Nephron progenitor cell (in vitro differentiated cells): ENCODE measurements at regions not wholly inside any gene's neighbourhood (a gene's known extent, or its start where the extent isn't known, plus 50 kb on each side); places are given as distances from the start of the nearest gene placed in this dataset.
"Not testable (repeated sequence)": the region's sequence is repeated elsewhere in the genome, so short reads cannot be mapped to it uniquely, and the experiment has no call there.

Experiments
- DNase-seq: peaks from one replicate; pipeline ENCODE4 v3.0.0; 2021
- H3K27ac Mint-ChIP-seq: 2 replicates; pipeline ENCODE4 v1.8.0; 2021; ENCODE audit warnings: mild to moderate bottlenecking, moderate library complexity, mixed read lengths
- H3K27me3 Mint-ChIP-seq: 2 replicates; pipeline ENCODE4 v1.8.0; 2021; ENCODE audit warnings: mild to moderate bottlenecking, low read depth, mixed read lengths; ENCODE audit not compliant: poor library complexity
- H3K36me3 Mint-ChIP-seq: 2 replicates; pipeline ENCODE4 v1.8.0; 2021; ENCODE audit warnings: low read depth, mixed read lengths
- H3K4me1 Mint-ChIP-seq: 2 replicates; pipeline ENCODE4 v1.8.0; 2021; ENCODE audit warnings: mixed read lengths
- H3K4me3 Mint-ChIP-seq: 2 replicates; pipeline ENCODE4 v1.8.0; 2021; ENCODE audit warnings: mild to moderate bottlenecking, moderate library complexity, mixed read lengths
- H3K9me3 Mint-ChIP-seq: 2 replicates; pipeline ENCODE4 v1.8.0; 2021; ENCODE audit warnings: mild to moderate bottlenecking, moderate library complexity, mixed read lengths
- CTCF ChIP-seq: fragments of 200-600 bp; sonication (generic); IDR thresholded peaks from 2 replicates; pipeline ENCODE4 v1.5.0; 2021; ENCODE audit warnings: antibody characterized with exemption

DNA sequence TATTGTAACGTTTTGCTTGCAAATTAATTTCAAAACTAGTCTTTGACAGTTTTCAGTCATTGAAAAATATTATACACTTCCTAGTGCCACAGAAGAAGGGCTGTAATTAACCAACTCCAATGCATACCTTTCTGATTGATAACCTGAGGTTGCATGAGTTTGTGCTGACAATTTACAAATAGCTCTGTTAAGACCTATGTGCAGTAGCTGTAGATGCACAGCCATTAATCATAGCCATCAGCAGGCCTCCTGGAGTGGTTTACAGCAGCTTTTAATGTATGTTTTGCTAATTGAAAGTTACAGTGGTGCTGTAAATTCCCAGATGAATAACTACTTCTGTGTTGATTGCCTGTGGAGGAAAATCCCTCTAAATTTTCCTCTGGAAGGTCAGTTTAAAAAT is 758.1 kb downstream of the SH3BGRL start:
- Mint-ChIP-seq H3K27ac (no peak overlapping the region), H3K4me1 (no peaks in the 10 kb centered on the region)

GRCh38 chrX:81974413-81974812 is 772.5 kb downstream of the SH3BGRL start:
- not testable (repeated sequence) for H3K4me3 Mint-ChIP-seq, H3K27ac Mint-ChIP-seq, H3K36me3 Mint-ChIP-seq, H3K4me1 Mint-ChIP-seq, H3K27me3 Mint-ChIP-seq, DNase-seq
- H3K9me3 Mint-ChIP-seq = peaks cover 50% of the 10 kb centered on the region

More for the DNA sequence above, 758.1 kb downstream of the SH3BGRL start:
- Mint-ChIP-seq H3K27me3 (no peaks in the 10 kb centered on the region), H3K36me3 (no peaks in the 10 kb centered on the region), H3K9me3 (peaks cover 44% of the 10 kb centered on the region), H3K4me3 (no peak overlapping the region)
- no peak for DNase-seq
- no peak for TF ChIP-seq CTCF

DNA sequence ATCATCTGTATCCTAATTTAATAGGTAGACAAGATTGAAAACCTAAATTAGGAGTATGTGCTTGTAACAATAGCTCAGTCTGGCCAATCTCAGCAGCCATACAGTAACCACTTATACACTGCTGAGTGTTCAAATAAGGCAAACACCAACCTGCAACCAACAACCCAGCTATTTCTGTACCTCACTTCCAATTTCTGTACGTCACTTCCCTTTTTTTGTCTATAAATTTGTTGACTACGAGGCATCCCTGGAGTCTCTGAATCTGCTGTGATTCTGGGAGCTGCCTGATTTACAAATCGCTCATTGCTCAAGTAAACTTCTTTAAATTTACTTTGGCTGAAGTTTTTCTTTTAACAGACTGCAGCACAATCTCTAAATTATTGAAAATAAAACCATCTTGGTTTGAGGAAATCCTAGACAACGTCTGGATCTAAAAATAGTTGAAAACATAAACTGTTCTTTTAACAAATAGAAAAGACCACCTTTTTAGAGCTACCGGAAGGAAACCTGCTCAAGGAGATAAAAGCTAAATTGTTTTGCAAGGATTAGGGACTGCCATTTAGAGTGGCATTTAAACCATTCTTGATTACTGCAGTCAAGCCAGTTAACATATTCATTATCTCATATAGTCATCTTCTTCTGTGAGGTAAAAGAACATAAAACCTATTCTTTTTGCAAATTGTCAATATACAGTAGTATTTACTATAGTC is 778.1 kb downstream of the SH3BGRL start:
- Mint-ChIP-seq H3K4me1 (no peaks in the 10 kb centered on the region), H3K9me3 (peaks cover 47% of the 10 kb centered on the region), H3K27me3 (no peaks in the 10 kb centered on the region), H3K4me3 (no peak overlapping the region), H3K27ac (no peak overlapping the region), H3K36me3 (no peaks in the 10 kb centered on the region)
- TF ChIP-seq CTCF = no peak
- DNase-seq = no peak

DNA sequence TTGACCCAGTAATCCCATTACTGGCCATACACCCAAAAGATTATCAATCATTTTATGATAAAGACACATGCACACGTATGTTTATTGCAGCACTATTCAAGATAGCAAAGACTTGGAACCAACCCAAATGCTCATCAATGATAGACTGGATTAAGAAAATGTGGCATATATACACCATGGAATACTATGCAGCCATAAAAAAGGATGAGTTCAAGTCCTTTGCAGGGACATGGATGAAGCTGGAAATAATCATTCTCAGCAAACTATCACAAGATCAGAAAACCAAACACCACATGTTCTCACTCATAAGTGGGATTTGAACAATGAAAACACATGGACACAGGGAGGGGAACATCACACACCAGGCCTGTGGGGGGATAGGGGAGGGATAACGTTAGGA is 785.3 kb downstream of the SH3BGRL start:
- H3K9me3 Mint-ChIP-seq = peaks cover 56% of the 10 kb centered on the region
- not testable (repeated sequence) for H3K4me3 Mint-ChIP-seq, H3K27ac Mint-ChIP-seq, DNase-seq, H3K4me1 Mint-ChIP-seq, H3K27me3 Mint-ChIP-seq, H3K36me3 Mint-ChIP-seq

- H3K4me1 Mint-ChIP-seq = no peaks in the 10 kb centered on the region
- H3K9me3 Mint-ChIP-seq = peaks cover 76% of the 10 kb centered on the region
- no peaks in the 10 kb centered on the region for H3K36me3 Mint-ChIP-seq
- TF ChIP-seq CTCF = no peak
- no peak overlapping the region for H3K27ac Mint-ChIP-seq
- no peak for DNase-seq
- H3K27me3 Mint-ChIP-seq = no peaks in the 10 kb centered on the region
- no peak overlapping the region for H3K4me3 Mint-ChIP-seq
These were observed 794.3 kb downstream of the SH3BGRL start for GRCh38 chrX:81996166-81996565.

DNA sequence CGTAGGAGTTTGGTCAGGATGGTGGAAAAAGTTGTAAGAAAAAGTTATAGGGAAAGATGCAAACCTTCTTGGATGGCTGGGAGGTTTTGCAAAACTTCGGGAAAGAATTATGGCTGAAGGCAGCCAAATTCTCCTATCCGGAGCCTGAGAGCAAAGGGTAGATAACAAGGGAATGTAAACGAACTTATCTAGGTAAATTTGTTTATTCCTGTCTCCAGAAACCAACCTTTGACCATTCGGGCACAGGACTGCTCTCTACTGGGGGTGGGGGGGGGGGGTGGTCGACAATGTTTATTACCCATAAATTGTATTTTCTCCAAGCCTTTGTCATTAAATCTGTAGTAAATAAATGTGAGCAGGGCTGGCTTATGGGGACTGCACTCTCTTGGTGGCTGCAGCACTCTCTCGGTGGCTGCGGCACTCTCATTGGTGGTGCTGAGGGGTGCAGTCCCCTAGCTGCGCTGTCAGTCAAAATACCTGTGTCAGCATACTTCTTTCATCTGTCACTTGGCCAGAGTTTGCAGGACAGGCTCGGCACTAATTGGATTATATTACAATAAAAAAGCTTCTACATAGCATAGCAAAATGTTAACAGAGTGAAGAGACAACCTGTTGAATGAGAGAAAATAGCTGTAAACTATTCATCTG is 827.8 kb downstream of the SH3BGRL start:
- H3K4me1 Mint-ChIP-seq = no peaks in the 10 kb centered on the region
- no peak for DNase-seq
- no peak overlapping the region for H3K27ac Mint-ChIP-seq
- no peak overlapping the region for H3K4me3 Mint-ChIP-seq
- peaks cover 67% of the 10 kb centered on the region for H3K9me3 Mint-ChIP-seq
- no peaks in the 10 kb centered on the region for H3K36me3 Mint-ChIP-seq
- no peak for TF ChIP-seq CTCF
- no peaks in the 10 kb centered on the region for H3K27me3 Mint-ChIP-seq

DNA sequence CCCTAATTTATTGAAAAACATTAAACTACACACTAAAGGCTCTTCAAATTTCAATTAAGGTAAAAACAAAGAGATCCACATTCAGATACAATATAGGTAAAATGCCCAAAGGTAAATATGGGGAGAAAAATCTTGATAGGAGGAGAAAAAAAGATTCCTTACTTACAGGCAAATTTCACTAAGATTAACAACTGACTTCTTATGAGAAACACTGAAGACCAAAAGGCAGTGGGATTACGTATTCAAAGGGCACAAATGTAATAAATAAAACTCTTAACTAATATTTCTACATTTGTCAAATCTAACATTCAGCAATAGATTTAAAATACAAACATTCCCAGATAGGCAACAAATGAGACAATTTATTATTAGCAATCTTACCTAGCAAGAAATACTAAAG is 829.3 kb downstream of the SH3BGRL start:
- H3K4me1 Mint-ChIP-seq = no peaks in the 10 kb centered on the region
- TF ChIP-seq CTCF = no peak
- DNase-seq = no peak
- H3K9me3 Mint-ChIP-seq = peaks cover 73% of the 10 kb centered on the region
- no peak overlapping the region for H3K4me3 Mint-ChIP-seq
- no peak overlapping the region for H3K27ac Mint-ChIP-seq
- H3K36me3 Mint-ChIP-seq = no peaks in the 10 kb centered on the region
- no peaks in the 10 kb centered on the region for H3K27me3 Mint-ChIP-seq
